Fibroblast of mammary gland (primary cell): ENCODE measurements at regions not wholly inside any gene's neighbourhood (a gene's known extent, or its start where the extent isn't known, plus 50 kb on each side); places are given as distances from the start of the nearest gene placed in this dataset.

Experiments
- DNase-seq: peaks from one replicate; pipeline ENCODE4 v3.0.0-alpha.2; 2010; ENCODE audit warnings: low read depth
- H3K4me3 ChIP-seq: 2 replicates; pipeline ENCODE4 v1.5.1; 2011; ENCODE audit warnings: low read depth, mild to moderate bottlenecking, low read length, moderate library complexity; ENCODE audit not compliant: control insufficient read depth
- TF ChIP-seq, protein P1 (sequence below): conservative IDR thresholded peaks from 2 replicates; pipeline ENCODE4 v1.5.1; 2011; ENCODE audit warnings: low read depth, low read length, inconsistent platforms; ENCODE audit not compliant: control insufficient read depth, insufficient read depth

DNA sequence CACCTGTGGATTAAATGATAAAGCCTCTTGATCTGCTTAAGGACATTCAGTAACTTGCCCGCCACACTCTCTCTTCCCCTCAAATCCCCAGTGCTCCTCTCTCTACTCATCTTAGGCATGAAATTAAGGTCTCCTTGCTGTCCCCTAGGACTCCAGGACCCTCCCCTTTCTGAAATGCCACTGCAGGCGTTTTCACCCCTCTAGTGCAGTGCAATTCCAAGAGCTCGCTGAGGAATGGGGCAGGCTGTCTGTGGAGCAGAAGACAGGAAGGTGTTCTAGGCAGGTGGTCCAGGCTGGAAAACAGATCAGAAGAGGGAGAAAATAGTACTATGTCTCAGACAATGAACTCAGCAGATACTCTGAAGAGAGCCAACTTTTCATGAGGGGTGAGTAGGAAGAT, 55.8 kb upstream of the ARHGAP42 start:
- no peak overlapping the region for H3K4me3 ChIP-seq
- TF ChIP-seq, protein P1, sequence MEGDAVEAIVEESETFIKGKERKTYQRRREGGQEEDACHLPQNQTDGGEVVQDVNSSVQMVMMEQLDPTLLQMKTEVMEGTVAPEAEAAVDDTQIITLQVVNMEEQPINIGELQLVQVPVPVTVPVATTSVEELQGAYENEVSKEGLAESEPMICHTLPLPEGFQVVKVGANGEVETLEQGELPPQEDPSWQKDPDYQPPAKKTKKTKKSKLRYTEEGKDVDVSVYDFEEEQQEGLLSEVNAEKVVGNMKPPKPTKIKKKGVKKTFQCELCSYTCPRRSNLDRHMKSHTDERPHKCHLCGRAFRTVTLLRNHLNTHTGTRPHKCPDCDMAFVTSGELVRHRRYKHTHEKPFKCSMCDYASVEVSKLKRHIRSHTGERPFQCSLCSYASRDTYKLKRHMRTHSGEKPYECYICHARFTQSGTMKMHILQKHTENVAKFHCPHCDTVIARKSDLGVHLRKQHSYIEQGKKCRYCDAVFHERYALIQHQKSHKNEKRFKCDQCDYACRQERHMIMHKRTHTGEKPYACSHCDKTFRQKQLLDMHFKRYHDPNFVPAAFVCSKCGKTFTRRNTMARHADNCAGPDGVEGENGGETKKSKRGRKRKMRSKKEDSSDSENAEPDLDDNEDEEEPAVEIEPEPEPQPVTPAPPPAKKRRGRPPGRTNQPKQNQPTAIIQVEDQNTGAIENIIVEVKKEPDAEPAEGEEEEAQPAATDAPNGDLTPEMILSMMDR: no peak
- no peak for DNase-seq

GRCh38 chr11:100632941-100633452, 54.1 kb upstream of the ARHGAP42 start:
- no peak overlapping the region for H3K4me3 ChIP-seq
- TF ChIP-seq, protein P1: no peak
- peak; percentile 18 for DNase-seq

- no peak overlapping the region for H3K4me3 ChIP-seq
- TF ChIP-seq, protein P1: no peak
- no peak for DNase-seq
Observed at GRCh38 chr11:100635194-100635593, 51.9 kb upstream of the ARHGAP42 start.

DNA sequence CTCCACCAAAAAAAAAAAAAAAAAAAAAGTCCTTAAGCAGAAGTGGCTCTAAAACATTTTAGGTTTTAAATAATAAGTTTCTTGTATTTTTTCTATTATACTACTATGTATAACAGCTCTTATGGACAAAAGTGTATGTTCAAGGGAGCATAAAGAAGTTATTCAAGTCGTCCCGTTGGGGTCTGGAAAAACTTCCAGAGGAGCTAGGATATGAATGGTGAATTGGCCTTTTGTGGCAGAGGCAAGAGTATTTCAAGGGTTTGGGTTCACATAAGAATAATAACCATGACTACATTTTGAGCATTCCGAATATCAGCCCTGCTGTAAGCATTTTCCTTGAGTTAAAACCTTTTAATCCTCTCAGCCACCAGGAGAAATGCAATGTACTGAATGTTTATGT, 50.6 kb upstream of the ARHGAP42 start:
- no peak overlapping the region for H3K4me3 ChIP-seq
- TF ChIP-seq, protein P1: no peak
- DNase-seq: no peak
